ENCODE measurements at regions not wholly inside any gene's neighbourhood (a gene's known extent, or its start where the extent isn't known, plus 50 kb on each side); places are given as distances from the start of the nearest gene placed in this dataset.

GRCh38 chr3:66828303-66828702 is 169.8 kb upstream of the KBTBD8 start:
- H3K4me3 ChIP-seq (ENCODE audit: insufficient read depth, low read length), result no peak overlapping the region
- peaks cover 8% of the 10 kb centered on the region for H3K27me3 ChIP-seq (ENCODE audit: insufficient read depth, low read length)
- no peaks in the 10 kb centered on the region for H3K4me1 ChIP-seq (ENCODE audit: insufficient read depth, low read length)
- no peaks in the 10 kb centered on the region for H3K9me3 ChIP-seq (ENCODE audit: low read depth, low read length)
- no peak overlapping the region for H2AFZ ChIP-seq (ENCODE audit: low read length)
- no peaks in the 10 kb centered on the region for H3K36me3 ChIP-seq (ENCODE audit: insufficient read depth, low read length)
- no peaks in the 10 kb centered on the region for H4K20me1 ChIP-seq (ENCODE audit: insufficient read depth, low read length)
- no peak overlapping the region for H3K4me2 ChIP-seq (ENCODE audit: insufficient read depth, low read length)
- no peak overlapping the region for H3K27ac ChIP-seq (ENCODE audit: low read depth, low read length)
- no peak for TF ChIP-seq CTCF (IDR thresholded peaks at IDR 0.05; ENCODE audit: extremely low read depth, low read depth, low read length)
- no peaks in the 10 kb centered on the region for H3K79me2 ChIP-seq (ENCODE audit: insufficient read depth, low read length)
- DNase-seq (ENCODE audit: insufficient read length, low spot score, missing footprints), result no peak

DNA sequence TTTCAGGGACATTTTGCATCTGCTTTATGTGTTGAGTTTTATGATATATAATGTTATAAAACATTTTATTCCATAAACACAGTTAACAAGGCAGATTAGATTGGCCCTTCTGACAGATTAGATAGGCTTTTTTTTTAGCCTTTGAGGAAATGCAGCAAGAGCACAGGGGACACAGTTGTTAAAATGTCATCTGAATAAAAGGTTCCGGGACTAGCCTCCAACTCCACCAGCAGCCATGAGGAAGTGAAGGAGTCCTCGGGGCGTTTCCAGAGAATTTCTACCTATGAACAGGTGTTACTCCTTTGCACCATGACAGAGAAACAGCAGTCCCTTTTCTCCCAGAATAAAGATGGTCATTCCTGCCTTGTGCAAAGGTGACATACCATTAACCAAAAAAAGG is 167.8 kb upstream of the KBTBD8 start:
- no peaks in the 10 kb centered on the region for H3K36me3 ChIP-seq (ENCODE audit: insufficient read depth, low read length)
- no peak overlapping the region for H3K4me3 ChIP-seq (ENCODE audit: insufficient read depth, low read length)
- H3K27me3 ChIP-seq (ENCODE audit: insufficient read depth, low read length), result peaks cover 8% of the 10 kb centered on the region
- TF ChIP-seq CTCF (IDR thresholded peaks at IDR 0.05; ENCODE audit: extremely low read depth, low read depth, low read length), result no peak
- no peak overlapping the region for H2AFZ ChIP-seq (ENCODE audit: low read length)
- no peaks in the 10 kb centered on the region for H3K9me3 ChIP-seq (ENCODE audit: low read depth, low read length)
- no peak overlapping the region for H3K4me2 ChIP-seq (ENCODE audit: insufficient read depth, low read length)
- H3K4me1 ChIP-seq (ENCODE audit: insufficient read depth, low read length), result no peaks in the 10 kb centered on the region
- no peak overlapping the region for H3K27ac ChIP-seq (ENCODE audit: low read depth, low read length)
- no peaks in the 10 kb centered on the region for H4K20me1 ChIP-seq (ENCODE audit: insufficient read depth, low read length)
- DNase-seq (ENCODE audit: insufficient read length, low spot score, missing footprints), result no peak
- H3K79me2 ChIP-seq (ENCODE audit: insufficient read depth, low read length), result no peaks in the 10 kb centered on the region

DNA sequence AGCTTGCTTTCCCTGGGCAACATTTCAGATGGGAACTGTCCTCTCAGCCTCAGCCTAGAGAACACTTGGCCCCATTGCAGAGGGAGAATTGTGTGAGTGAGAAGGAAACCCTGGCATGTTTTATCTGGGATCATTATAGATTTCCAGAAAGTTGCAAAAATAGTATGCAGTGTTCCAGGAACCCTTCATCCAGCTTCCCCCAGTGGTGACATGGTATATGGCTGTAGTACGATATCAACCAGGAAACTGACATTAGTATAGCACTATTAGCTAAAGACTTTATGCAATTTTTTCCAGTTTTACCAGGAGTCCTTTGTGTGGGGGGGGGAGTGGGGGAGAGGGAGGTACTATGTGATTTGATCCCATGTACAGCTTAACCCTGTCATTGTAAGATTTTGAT is 166.2 kb upstream of the KBTBD8 start:
- TF ChIP-seq CTCF (IDR thresholded peaks at IDR 0.05; ENCODE audit: extremely low read depth, low read depth, low read length), result no peak
- no peaks in the 10 kb centered on the region for H3K79me2 ChIP-seq (ENCODE audit: insufficient read depth, low read length)
- no peak overlapping the region for H2AFZ ChIP-seq (ENCODE audit: low read length)
- no peaks in the 10 kb centered on the region for H4K20me1 ChIP-seq (ENCODE audit: insufficient read depth, low read length)
- H3K27ac ChIP-seq (ENCODE audit: low read depth, low read length), result no peak overlapping the region
- H3K36me3 ChIP-seq (ENCODE audit: insufficient read depth, low read length), result no peaks in the 10 kb centered on the region
- peaks cover 8% of the 10 kb centered on the region for H3K27me3 ChIP-seq (ENCODE audit: insufficient read depth, low read length)
- no peaks in the 10 kb centered on the region for H3K9me3 ChIP-seq (ENCODE audit: low read depth, low read length)
- H3K4me2 ChIP-seq (ENCODE audit: insufficient read depth, low read length), result no peak overlapping the region
- H3K4me1 ChIP-seq (ENCODE audit: insufficient read depth, low read length), result no peaks in the 10 kb centered on the region
- H3K4me3 ChIP-seq (ENCODE audit: insufficient read depth, low read length), result no peak overlapping the region
- DNase-seq (ENCODE audit: insufficient read length, low spot score, missing footprints), result no peak

DNA sequence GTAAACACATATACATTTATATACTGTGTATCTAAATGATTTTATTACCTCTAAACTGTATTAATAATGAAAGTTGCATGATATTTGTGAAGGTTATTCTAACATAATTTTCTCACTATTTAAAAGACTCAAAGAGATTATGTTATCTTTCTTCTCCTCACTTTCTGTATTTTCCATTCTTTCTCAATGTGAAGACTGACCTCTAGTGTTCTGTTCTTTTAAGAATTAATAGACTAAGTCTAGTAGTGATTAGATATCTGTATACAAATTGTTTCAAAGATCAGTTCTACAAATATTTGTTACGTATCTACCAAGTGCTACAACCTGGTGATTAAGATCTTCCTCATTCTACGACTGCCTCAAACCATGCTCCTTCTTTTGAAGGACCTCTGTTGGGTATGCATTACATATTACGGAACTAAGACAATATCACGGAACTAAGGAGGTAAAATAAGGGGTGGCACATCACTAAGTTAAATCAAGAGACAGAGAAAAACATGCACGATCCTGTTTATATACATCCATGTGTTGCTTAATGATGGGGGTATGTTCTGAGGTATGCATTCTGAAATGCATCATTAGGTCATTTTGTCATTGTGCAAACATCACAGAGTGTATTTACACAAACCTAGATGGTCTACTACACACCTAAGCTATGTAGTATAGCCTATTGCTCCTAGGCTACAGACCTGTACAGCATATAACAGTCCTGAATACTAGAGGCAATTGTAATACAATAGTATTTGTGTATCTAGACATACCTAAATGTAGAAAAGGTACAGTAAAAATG is 161.5 kb upstream of the KBTBD8 start:
- no peaks in the 10 kb centered on the region for H3K9me3 ChIP-seq (ENCODE audit: low read depth, low read length)
- peak; percentile 20 for TF ChIP-seq CTCF (IDR thresholded peaks at IDR 0.05; ENCODE audit: extremely low read depth, low read depth, low read length)
- H3K27me3 ChIP-seq (ENCODE audit: insufficient read depth, low read length), result peaks cover 2% of the 10 kb centered on the region
- H3K4me3 ChIP-seq (ENCODE audit: insufficient read depth, low read length), result no peak overlapping the region
- no peaks in the 10 kb centered on the region for H3K79me2 ChIP-seq (ENCODE audit: insufficient read depth, low read length)
- no peak overlapping the region for H2AFZ ChIP-seq (ENCODE audit: low read length)
- no peak overlapping the region for H3K27ac ChIP-seq (ENCODE audit: low read depth, low read length)
- no peak for DNase-seq (ENCODE audit: insufficient read length, low spot score, missing footprints)
- H3K36me3 ChIP-seq (ENCODE audit: insufficient read depth, low read length), result no peaks in the 10 kb centered on the region
- no peaks in the 10 kb centered on the region for H3K4me1 ChIP-seq (ENCODE audit: insufficient read depth, low read length)
- no peaks in the 10 kb centered on the region for H4K20me1 ChIP-seq (ENCODE audit: insufficient read depth, low read length)
- no peak overlapping the region for H3K4me2 ChIP-seq (ENCODE audit: insufficient read depth, low read length)
